PC-3 (cell line): ENCODE measurements at regions not wholly inside any gene's neighbourhood (a gene's known extent, or its start where the extent isn't known, plus 50 kb on each side); places are given as distances from the start of the nearest gene placed in this dataset.

Source experiments
- EZH2 ChIP-seq: fragments of 300-600 bp; sonication (generic); IDR thresholded peaks from one replicate; pipeline ENCODE4 v1.6.1; 2017; ENCODE audit warnings: antibody characterized with exemption, mild to moderate bottlenecking, low read length; ENCODE audit not compliant: unreplicated experiment
- EZH2phosphoT487 ChIP-seq: fragments of 300-600 bp; sonication (generic); IDR thresholded peaks from 2 replicates; pipeline ENCODE4 v1.6.1; 2018; ENCODE audit warnings: mild to moderate bottlenecking, antibody characterized with exemption, low read length, borderline replicate concordance
- TF ChIP-seq, protein P1 (sequence below): fragments of 300-600 bp; sonication (generic); conservative IDR thresholded peaks from 2 replicates; pipeline ENCODE4 v1.5.1; 2017; ENCODE audit warnings: antibody characterized with exemption, low read depth, mild to moderate bottlenecking, low read length

DNA sequence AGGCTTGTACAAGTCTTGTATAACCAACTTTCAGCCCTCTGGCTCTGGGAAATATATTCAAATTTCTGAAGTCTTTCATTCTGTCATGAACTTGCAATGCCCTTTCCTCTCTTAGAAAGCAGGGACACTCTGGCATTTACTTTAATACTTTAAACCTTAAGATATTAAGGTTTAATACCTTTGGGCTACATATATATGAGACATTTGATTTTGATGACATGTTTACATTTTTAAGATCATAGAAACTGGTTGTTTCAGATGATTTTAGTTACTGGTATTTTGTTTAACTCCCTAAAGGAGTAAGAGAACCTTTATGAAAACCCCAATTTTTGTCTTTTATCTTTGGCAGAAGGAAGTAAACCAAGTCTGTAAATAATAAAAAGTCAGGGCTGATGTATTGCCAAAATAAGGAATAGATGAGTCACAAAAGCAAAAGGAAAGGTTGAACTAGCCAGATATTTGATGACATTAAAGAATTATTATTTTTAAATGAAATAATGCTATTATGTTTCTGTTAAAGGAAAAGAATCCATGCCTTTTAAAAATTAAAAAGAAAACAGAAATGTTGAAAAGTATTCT, 579.0 kb upstream of the CBLB start:
- TF ChIP-seq, protein P1, sequence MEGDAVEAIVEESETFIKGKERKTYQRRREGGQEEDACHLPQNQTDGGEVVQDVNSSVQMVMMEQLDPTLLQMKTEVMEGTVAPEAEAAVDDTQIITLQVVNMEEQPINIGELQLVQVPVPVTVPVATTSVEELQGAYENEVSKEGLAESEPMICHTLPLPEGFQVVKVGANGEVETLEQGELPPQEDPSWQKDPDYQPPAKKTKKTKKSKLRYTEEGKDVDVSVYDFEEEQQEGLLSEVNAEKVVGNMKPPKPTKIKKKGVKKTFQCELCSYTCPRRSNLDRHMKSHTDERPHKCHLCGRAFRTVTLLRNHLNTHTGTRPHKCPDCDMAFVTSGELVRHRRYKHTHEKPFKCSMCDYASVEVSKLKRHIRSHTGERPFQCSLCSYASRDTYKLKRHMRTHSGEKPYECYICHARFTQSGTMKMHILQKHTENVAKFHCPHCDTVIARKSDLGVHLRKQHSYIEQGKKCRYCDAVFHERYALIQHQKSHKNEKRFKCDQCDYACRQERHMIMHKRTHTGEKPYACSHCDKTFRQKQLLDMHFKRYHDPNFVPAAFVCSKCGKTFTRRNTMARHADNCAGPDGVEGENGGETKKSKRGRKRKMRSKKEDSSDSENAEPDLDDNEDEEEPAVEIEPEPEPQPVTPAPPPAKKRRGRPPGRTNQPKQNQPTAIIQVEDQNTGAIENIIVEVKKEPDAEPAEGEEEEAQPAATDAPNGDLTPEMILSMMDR = no peak
- TF ChIP-seq EZH2 (no peak), EZH2phosphoT487 (no peak)
